HL-60 (cell line): ENCODE measurements at regions not wholly inside any gene's neighbourhood (a gene's known extent, or its start where the extent isn't known, plus 50 kb on each side); places are given as distances from the start of the nearest gene placed in this dataset.

ENCODE experiments used
- DNase-seq, 2 experiments: peaks; one replicate each; pipeline ENCODE4 v3.0.0-alpha.2; 2010 to 2020; ENCODE audit warnings: low read depth in 1 of 2, low spot score in 1 of 2
- H3K27ac ChIP-seq: fragments of 250-450 bp; sonication (Bioruptor Pico); replicated peaks from 2 replicates; pipeline ENCODE4 v1.5.1; 2020; ENCODE audit warnings: mild to moderate bottlenecking, moderate library complexity
- H3K27me3 ChIP-seq: fragments of 250-450 bp; sonication (Bioruptor Pico); 2 replicates; pipeline ENCODE4 v1.5.1; 2021; ENCODE audit warnings: mild to moderate bottlenecking, moderate library complexity; ENCODE audit not compliant: insufficient read depth, poor library complexity, severe bottlenecking
- H3K4me3 ChIP-seq: replicated peaks from 2 replicates; pipeline ENCODE4 v1.5.1; 2011; ENCODE audit warnings: mild to moderate bottlenecking, control low read depth, low read length; ENCODE audit not compliant: insufficient read depth
- CTCF ChIP-seq: IDR thresholded peaks from one replicate; pipeline ENCODE4 v1.5.1; 2011; ENCODE audit warnings: low read length, control low read depth, inconsistent platforms; ENCODE audit not compliant: insufficient read depth
- GABPA ChIP-seq: IDR thresholded peaks from 2 replicates; pipeline ENCODE4 v1.6.1; 2012; ENCODE audit warnings: low read depth
- POLR2AphosphoS5 ChIP-seq: IDR thresholded peaks from 2 replicates; pipeline ENCODE4 v1.6.1; 2012; ENCODE audit warnings: low read depth
- REST ChIP-seq: IDR thresholded peaks from 2 replicates; pipeline ENCODE4 v1.6.1; 2012; ENCODE audit warnings: low read depth; ENCODE audit not compliant: insufficient replicate concordance
- SPI1 ChIP-seq: IDR thresholded peaks from 2 replicates; pipeline ENCODE4 v1.6.1; 2012; ENCODE audit warnings: low read depth, mild to moderate bottlenecking, borderline replicate concordance

GRCh38 chr11:134545521-134545920 is 133.5 kb upstream of the B3GAT1 start:
- Histone ChIP-seq H3K27me3 (peaks cover 2% of the 10 kb centered on the region), H3K27ac (no peak overlapping the region), H3K4me3 (no peak overlapping the region)
- DNase-seq = no peak
- no peak for TF ChIP-seq GABPA
- TF ChIP-seq POLR2AphosphoS5 = no peak
- no peak for TF ChIP-seq REST
- TF ChIP-seq SPI1 = no peak
- TF ChIP-seq CTCF = no peak

DNA sequence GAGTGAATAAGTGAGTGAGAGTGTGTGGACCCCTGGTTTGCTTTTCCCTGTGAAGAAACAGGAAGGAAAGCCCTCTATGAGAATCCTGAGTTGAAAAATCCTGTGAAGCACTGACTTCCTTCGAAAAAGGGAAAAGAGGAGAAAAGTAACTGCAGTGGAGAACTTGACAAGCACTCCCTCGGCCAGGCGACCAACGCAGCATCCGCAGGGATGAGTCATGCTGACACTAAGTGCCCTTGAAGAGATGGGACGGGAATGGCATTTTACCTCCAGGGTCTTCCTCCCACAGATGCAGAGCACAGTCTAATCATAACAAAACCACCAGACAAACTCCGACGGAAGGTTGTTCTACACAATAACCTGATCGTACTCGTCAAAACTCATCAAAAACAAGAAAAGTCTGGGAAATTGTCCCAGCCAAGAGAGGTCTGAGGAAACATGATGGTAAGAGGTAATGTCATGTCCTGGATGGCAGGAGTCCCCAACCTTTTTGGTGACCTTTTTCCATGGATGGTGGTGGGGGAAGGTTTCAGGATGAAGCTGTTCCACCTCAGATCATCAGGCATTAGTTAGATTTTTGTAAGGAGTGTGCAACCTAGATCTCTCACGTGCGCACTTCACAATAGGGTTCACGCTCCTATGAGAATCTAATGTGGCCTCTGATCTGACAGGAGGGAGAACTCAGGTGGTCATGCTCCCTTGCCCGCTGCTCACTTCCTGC is 132.2 kb upstream of the B3GAT1 start:
- H3K27ac ChIP-seq = no peak overlapping the region
- no peak for DNase-seq
- no peak overlapping the region for H3K4me3 ChIP-seq
- peaks cover 2% of the 10 kb centered on the region for H3K27me3 ChIP-seq
- TF ChIP-seq SPI1 (no peak), POLR2AphosphoS5 (no peak), GABPA (no peak), REST (no peak), CTCF (no peak)

GRCh38 chr11:134543645-134544044 is 131.6 kb upstream of the B3GAT1 start:
- H3K27ac ChIP-seq = no peak overlapping the region
- peaks cover 2% of the 10 kb centered on the region for H3K27me3 ChIP-seq
- TF ChIP-seq GABPA = no peak
- no peak for TF ChIP-seq POLR2AphosphoS5
- TF ChIP-seq REST = no peak
- TF ChIP-seq CTCF = no peak
- TF ChIP-seq SPI1 = no peak
- no peak for DNase-seq
- no peak overlapping the region for H3K4me3 ChIP-seq
